Omental fat pad (tissue), 3 donors: ENCODE measurements at regions not wholly inside any gene's neighbourhood (a gene's known extent, or its start where the extent isn't known, plus 50 kb on each side); places are given as distances from the start of the nearest gene placed in this dataset.
A peak's percentile ranks its signal among the peaks of the same experiment; 100 is the strongest.

ENCODE experiments used
- ATAC-seq: fragments of 150-250 bp; one replicate; pipeline ENCODE4 v1.9.1; 2016; ENCODE audit warnings: mild to moderate bottlenecking, moderate library complexity; ENCODE audit not compliant: low FRiP score
- DNase-seq: peaks from one replicate; pipeline ENCODE4 v3.0.0-alpha.2; 2019; ENCODE audit warnings: low spot score
- TF ChIP-seq, protein P1 (sequence below), 3 donors: fragments of 450-650 bp; IDR thresholded peaks; one replicate each; pipeline ENCODE4 v1.5.1; 2016 to 2017; ENCODE audit warnings: antibody characterized with exemption in 3 of 3, mild to moderate bottlenecking in 3 of 3, moderate library complexity in 2 of 3

DNA sequence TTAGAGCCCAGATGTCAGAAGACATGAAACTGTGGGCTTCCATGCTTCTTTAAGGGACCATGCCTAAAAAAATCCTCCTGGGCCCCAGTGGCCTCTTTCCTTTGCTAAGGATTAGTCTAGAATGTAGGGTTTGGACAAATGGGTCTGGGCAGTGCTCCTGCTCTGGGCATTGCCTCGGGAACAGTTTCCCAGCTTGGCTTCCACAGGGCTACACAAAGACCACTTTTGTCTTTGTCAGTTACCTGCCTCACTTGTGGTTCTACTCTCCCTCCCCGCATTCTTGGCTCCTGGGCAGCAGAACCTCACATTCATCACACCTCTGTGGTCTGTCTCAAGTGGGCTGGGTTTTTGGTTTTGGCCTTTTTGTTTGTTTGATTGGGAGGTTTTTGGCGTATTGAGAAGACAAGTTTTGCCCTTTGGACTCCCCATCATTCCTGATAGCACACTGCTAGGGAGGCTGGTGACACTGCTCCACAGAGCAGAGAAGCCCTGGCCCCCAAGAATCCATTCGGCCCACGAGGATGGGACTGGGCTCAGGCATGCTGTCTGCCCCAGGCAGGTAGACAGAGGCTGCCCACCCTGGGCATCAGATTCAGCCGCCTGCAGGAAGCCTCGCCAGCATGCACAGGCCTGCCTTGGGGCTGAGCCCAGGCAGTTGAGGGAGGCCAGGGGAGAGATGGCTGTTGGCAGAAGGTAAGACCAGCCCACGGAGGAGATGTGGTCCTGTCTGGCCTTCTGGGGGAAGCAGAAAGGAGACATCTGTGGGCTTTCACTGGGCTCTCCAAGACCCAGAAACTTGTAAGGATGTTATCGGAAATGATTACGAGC is 343.7 kb downstream of the WDR11 start:
- TF ChIP-seq, protein P1, sequence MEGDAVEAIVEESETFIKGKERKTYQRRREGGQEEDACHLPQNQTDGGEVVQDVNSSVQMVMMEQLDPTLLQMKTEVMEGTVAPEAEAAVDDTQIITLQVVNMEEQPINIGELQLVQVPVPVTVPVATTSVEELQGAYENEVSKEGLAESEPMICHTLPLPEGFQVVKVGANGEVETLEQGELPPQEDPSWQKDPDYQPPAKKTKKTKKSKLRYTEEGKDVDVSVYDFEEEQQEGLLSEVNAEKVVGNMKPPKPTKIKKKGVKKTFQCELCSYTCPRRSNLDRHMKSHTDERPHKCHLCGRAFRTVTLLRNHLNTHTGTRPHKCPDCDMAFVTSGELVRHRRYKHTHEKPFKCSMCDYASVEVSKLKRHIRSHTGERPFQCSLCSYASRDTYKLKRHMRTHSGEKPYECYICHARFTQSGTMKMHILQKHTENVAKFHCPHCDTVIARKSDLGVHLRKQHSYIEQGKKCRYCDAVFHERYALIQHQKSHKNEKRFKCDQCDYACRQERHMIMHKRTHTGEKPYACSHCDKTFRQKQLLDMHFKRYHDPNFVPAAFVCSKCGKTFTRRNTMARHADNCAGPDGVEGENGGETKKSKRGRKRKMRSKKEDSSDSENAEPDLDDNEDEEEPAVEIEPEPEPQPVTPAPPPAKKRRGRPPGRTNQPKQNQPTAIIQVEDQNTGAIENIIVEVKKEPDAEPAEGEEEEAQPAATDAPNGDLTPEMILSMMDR (IDR thresholded peaks at IDR 0.05), result no peak
- no peak for DNase-seq
- ATAC-seq, result no peak

DNA sequence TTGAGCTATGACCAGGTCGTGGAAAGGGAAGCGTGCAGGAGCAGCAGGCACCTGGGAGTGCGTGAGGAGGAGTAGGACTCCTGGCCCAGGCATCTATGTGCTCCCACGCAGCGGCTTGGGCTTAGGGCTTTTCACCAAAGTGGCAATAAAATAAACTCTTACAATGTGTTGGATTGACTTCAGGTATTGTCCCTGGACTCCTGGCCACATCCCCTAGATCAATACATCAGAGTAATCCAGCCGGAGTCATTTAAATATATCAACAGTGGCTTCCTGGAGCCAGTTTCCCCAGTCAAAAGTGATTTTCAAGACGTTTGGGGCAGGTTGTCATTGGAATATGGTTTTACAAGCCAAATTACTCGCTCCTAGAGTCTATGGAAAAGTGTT is 344.4 kb downstream of the WDR11 start:
- ATAC-seq (no peak), DNase-seq (no peak)
- TF ChIP-seq, protein P1 (IDR thresholded peaks at IDR 0.05), result no peak

DNA sequence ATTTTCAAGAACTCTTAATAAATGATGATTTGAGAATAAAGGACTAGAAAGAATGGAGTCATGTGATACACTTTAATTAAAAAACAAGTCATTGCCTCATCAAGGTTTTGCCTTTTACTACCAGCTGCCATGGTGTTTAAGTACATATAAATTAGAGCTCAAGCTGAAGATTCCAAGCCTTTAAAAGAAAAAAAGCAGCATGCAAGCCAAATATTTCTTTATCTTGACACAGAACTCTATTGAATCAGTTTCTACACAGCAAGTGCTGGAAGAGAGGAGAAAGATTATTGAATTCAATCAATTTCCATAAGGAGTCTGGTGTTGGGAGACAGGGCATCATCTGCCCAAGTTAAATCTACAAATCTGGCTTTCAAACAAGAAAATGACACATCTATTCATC is 347.9 kb downstream of the WDR11 start:
- DNase-seq (no peak), ATAC-seq (no peak)
- TF ChIP-seq, protein P1 (IDR thresholded peaks at IDR 0.05), result no peak

DNA sequence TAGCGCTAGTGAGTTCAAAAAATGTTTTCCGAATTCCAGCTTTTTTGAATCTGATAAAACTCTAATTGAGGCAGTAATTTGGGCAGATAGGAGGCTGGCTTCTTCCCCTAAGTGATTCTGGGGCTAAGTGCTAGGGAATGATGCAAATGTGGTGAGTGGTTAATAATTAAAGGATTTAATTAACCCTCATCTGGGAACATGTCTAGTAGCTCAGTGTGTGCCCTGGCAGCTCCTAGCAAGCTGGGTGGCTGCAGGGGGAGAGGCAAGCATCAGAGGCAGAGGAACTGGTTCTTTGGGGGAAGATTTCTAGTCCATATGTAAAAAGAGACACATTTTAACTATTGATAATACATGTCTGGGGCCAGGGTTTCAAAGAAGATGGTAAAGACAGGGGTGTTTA is 354.5 kb downstream of the WDR11 start:
- DNase-seq (no peak), ATAC-seq (no peak)
- TF ChIP-seq, protein P1 (IDR thresholded peaks at IDR 0.05), result no peak

DNA sequence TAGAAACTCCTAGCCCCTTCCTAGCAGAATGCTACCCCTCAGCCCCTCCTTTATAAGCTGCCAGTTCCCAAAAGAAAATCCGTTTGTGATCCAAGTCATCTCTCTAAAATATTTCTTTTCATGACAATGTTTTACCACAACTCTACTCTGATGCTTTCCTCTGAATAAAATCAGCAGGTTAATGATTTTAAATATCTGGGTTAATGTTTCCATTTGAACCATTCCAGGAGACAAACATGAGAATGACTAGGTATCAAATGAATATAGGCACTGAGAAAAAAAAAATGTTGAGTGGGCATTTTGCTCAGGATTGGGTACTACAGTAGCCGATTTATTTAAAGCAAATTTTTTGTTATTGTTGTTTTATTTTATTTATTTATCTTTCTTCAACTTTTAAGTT is 360.3 kb downstream of the WDR11 start:
- no peak for ATAC-seq
- TF ChIP-seq, protein P1 (IDR thresholded peaks at IDR 0.05), result no peak
- DNase-seq, result no peak

DNA sequence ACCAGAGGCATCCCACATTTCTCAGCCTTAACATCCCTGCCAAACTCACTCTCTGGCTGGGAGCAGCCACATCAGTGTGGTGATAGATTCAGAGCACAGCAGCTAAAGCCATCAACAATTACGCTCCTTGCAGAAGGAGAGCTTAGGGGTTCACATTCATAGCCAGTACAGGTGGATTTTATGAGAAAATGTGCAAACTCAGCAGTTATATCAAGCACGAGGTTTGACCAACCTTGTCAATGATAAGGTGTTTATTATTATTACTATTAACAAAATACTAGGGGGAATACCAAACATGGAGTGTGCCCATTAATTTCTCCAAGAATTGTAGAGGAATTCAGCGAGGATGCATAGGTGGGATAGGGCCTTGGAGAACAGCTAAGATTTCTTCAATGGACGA is 362.3 kb downstream of the WDR11 start:
- DNase-seq (no peak), ATAC-seq (no peak)
- TF ChIP-seq, protein P1 (IDR thresholded peaks at IDR 0.05), result no peak

DNA sequence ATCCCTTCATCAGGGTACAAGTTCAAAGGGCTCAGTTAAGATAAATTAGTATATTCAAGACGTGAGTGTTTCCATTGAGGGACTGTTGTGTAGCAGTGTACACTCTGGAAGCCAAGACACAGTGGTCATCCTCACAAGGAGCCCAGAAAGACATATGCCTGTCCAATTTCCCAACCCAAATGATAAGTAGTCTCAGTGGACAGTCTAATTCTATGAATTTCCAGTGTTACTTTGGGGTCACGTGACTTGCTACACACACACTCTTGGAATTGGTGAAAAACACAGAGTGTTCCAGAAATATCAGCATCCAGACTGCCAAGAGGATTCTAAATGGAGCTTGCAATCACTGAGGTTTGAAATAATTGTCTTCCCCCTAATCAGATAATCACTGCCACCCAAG is 365.1 kb downstream of the WDR11 start:
- ATAC-seq, result peak; percentile 19
- TF ChIP-seq, protein P1 (IDR thresholded peaks at IDR 0.05), result no peak
- no peak for DNase-seq
